ENCODE measurements at regions not wholly inside any gene's neighbourhood (a gene's known extent, or its start where the extent isn't known, plus 50 kb on each side); places are given as distances from the start of the nearest gene placed in this dataset.
A peak's percentile ranks its signal among the peaks of the same experiment; 100 is the strongest.

DNA sequence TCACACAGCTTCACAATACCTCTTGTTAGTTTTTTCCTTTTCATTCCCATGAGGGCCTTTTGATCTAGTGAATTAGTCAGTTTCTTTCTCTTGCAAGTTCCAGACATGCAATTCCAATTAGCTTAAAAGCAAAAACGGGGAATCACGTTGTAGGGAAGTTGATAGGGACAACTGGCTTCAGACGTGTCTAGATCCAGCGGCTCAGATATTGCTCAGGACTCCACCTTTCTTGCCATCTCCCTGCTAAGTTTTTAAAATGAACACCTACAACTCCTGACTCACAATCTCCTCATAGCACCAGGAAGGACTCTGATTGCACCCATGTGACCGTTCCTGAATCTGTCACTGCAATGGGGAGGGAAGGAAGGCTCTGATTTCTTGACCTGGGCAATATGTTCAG lies 63.8 kb upstream of the ARHGAP29 start (continued):
- TF ChIP-seq SRF (IDR thresholded peaks at IDR 0.05; ENCODE audit: low read depth), result no peak
- peak; percentile 46; the same call in 1 of the 2 replicates for TF ChIP-seq FOSL1 (IDR thresholded peaks at IDR 0.05; ENCODE audit: low read depth)

DNA sequence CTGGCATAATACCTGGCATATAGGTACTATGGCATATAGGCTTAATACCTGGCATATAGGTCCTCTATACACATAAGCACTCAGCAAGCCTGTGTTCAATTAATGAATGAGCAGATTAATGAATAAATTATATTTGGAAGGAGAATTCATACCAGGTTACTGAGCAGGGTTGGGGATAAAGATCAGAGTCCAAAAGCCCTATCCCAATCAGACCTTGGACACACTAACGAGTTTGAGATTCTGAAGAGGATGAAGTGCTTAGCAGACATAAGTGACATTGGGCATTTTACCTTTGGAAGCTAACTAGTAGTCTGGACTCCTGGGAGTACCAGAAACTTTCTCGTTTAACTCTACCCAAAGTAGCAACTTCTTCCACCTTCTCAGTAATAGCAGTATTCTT lies 63.3 kb upstream of the ARHGAP29 start:
- Histone ChIP-seq H3K27me3 (ENCODE audit: insufficient read depth, low read length) (no peaks in the 10 kb centered on the region), H3K36me3 (ENCODE audit: control insufficient read depth in 1 of 2, insufficient read depth in 2 of 2, low read length in 2 of 2) (no peaks in the 10 kb centered on the region), H3K4me3 (replicated peaks in 1 of 2; ENCODE audit: low read depth in 1 of 2, low read length in 2 of 2) (peak overlapping the region in 1 of 2 experiments; percentile 21; a peak in 2 of 4 replicates), H3K9me3 (ENCODE audit: control insufficient read depth in 1 of 2, insufficient read depth in 1 of 2, low read depth in 1 of 2, low read length in 2 of 2) (no peaks in the 10 kb centered on the region), H3K4me1 (ENCODE audit: control insufficient read depth in 1 of 2, insufficient read depth in 2 of 2, low read length in 2 of 2) (peaks cover 44 to 99% of the 10 kb centered on the region in 2 experiments), H3K27ac (ENCODE audit: low read depth, low read length) (peak overlapping the region; percentile 94), H2AFZ (ENCODE audit: low read depth, low read length, poor library complexity, severe bottlenecking) (no peak overlapping the region), H3K4me2 (ENCODE audit: low read length) (peak overlapping the region; percentile 66), H4K20me1 (ENCODE audit: insufficient read depth) (no peaks in the 10 kb centered on the region), H3K9ac (ENCODE audit: low read length) (peak overlapping the region; percentile 64), H3K79me2 (ENCODE audit: insufficient read depth, low read length) (no peaks in the 10 kb centered on the region), H3K9me2 (ENCODE audit: insufficient read depth) (no peaks in the 10 kb centered on the region)
- intact Hi-C loops (cut with micrococcal nuclease), result loop anchor here (2.0 kb wide), 1 partner anchor 54 kb away; no protein-coding TSS in a partner anchor
- CTCF ChIA-PET, result interaction anchor here (0.9 to 1.5 kb wide), 6 partner anchors 30 to 275 kb away, joined by 3 to 7 read pairs (median 4); no protein-coding TSS in a partner anchor
- POLR2A ChIA-PET, result interaction anchor here (0.9 to 6.7 kb wide), 16 partner anchors 10 to 233 kb away, joined by 3 to 42 read pairs (median 6); partner anchors contain the start of gene ARHGAP29
- RAD21 ChIA-PET (ENCODE audit: low non-redundant PET in 1 of 2, low total read pairs in 2 of 2, uncharacterized antibody in 2 of 2, unreplicated experiment in 2 of 2), result interaction anchor here (0.8 to 1.4 kb wide), 4 partner anchors 25 to 53 kb away, joined by 3 to 7 read pairs (median 3); no protein-coding TSS in a partner anchor
- ATAC-seq (peak; percentile 28), DNase-seq (ENCODE audit: low read depth, low spot score) (no peak)
- TF ChIP-seq POLR2A (IDR thresholded peaks at IDR 0.05; ENCODE audit: borderline replicate concordance, extremely low read depth, insufficient read depth, insufficient read length) (peak; percentile 40), CBX3 (IDR thresholded peaks at IDR 0.05; ENCODE audit: low read depth) (no peak)
- TF ChIP-seq, protein P1, sequence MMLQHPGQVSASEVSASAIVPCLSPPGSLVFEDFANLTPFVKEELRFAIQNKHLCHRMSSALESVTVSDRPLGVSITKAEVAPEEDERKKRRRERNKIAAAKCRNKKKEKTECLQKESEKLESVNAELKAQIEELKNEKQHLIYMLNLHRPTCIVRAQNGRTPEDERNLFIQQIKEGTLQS (IDR thresholded peaks at IDR 0.05), result no peak
- BruUV-seq (replicated peaks), result TSS peak; percentile 94

All from HCT116 (cell line).